SU-DHL-6 (cell line): ENCODE measurements at regions not wholly inside any gene's neighbourhood (a gene's known extent, or its start where the extent isn't known, plus 50 kb on each side); places are given as distances from the start of the nearest gene placed in this dataset.
A peak's percentile ranks its signal among the peaks of the same experiment; 100 is the strongest.
"Not testable (repeated sequence)": the region's sequence is repeated elsewhere in the genome, so short reads cannot be mapped to it uniquely, and the experiment has no call there.

Source experiments
- H2AFZ ChIP-seq: fragments of 200-600 bp; sonication (generic); 2 replicates; pipeline ENCODE4 v1.6.1; 2014; ENCODE audit warnings: low read depth, mild to moderate bottlenecking, moderate library complexity, mixed read lengths, antibody characterized with exemption, low read length; ENCODE audit not compliant: severe bottlenecking
- H3F3A ChIP-seq: fragments of 200-600 bp; shearing (Covaris generic); 2 replicates; pipeline ENCODE4 v1.6.0; 2016; ENCODE audit warnings: antibody characterized with exemption, mild to moderate bottlenecking; ENCODE audit not compliant: insufficient read depth
- H3K27ac ChIP-seq: fragments of 200-600 bp; sonication (generic); 2 replicates; pipeline ENCODE4 v1.5.1; 2016; ENCODE audit warnings: low read depth, mild to moderate bottlenecking, low read length, moderate library complexity, mixed read lengths
- H3K27me3 ChIP-seq: fragments of 200-600 bp; sonication (generic), shearing (Covaris generic); 2 replicates; pipeline ENCODE4 v1.6.0; 2014; ENCODE audit warnings: mild to moderate bottlenecking, low read length
- H3K36me3 ChIP-seq: fragments of 200-600 bp; sonication (generic); 2 replicates; pipeline ENCODE4 v1.6.1; 2014; ENCODE audit warnings: mild to moderate bottlenecking, low read length, mixed read lengths
- H3K4me2 ChIP-seq: fragments of 300-600, 200-600 bp; shearing (Covaris generic), sonication (generic); 2 replicates; pipeline ENCODE4 v1.6.0; 2014; ENCODE audit warnings: low read length, low read depth, mild to moderate bottlenecking; ENCODE audit not compliant: poor library complexity, severe bottlenecking
- H3K4me3 ChIP-seq: fragments of 200-600 bp; sonication (generic); 2 replicates; pipeline ENCODE4 v1.5.1; 2014; ENCODE audit warnings: antibody characterized with exemption, low read length, mild to moderate bottlenecking, mixed read lengths; ENCODE audit not compliant: insufficient read depth, poor library complexity, severe bottlenecking
- H3K79me2 ChIP-seq: fragments of 200-600 bp; sonication (generic); 2 replicates; pipeline ENCODE4 v1.6.1; 2014; ENCODE audit warnings: mild to moderate bottlenecking, low read length, moderate library complexity; ENCODE audit not compliant: insufficient read depth
- H3K9ac ChIP-seq: fragments of 200-600 bp; sonication (generic); 2 replicates; pipeline ENCODE4 v1.7.0; 2014; ENCODE audit warnings: mild to moderate bottlenecking, low read length
- H3K9me2 ChIP-seq: fragments of 200-600 bp; sonication (generic); replicated peaks from 2 replicates; pipeline ENCODE4 v1.6.1; 2014; ENCODE audit warnings: low read length; ENCODE audit not compliant: insufficient read depth
- H3K9me3 ChIP-seq: fragments of 200-600 bp; sonication (generic); 2 replicates; pipeline ENCODE4 v1.6.1; 2014; ENCODE audit warnings: low read length, mixed read lengths; ENCODE audit not compliant: insufficient read depth
- H4K20me1 ChIP-seq: fragments of 200-600 bp; sonication (generic); 2 replicates; pipeline ENCODE4 v1.6.1; 2014; ENCODE audit warnings: low read depth, mild to moderate bottlenecking, antibody characterized with exemption, low read length, moderate library complexity, mixed read lengths
- EZH2phosphoT487 ChIP-seq: fragments of 200-600 bp; sonication (generic), shearing (Covaris generic); conservative IDR thresholded peaks from 2 replicates; pipeline ENCODE4 v1.6.1; 2018; ENCODE audit warnings: mild to moderate bottlenecking, antibody characterized with exemption, low read length, moderate library complexity, mixed read lengths
- TF ChIP-seq, protein P1 (sequence below): fragments of 200-600 bp; sonication (generic); IDR thresholded peaks from one replicate; pipeline ENCODE4 v1.5.1; 2017; ENCODE audit warnings: antibody characterized with exemption, mild to moderate bottlenecking, low read length, moderate library complexity; ENCODE audit not compliant: insufficient read depth, poor library complexity, severe bottlenecking

DNA sequence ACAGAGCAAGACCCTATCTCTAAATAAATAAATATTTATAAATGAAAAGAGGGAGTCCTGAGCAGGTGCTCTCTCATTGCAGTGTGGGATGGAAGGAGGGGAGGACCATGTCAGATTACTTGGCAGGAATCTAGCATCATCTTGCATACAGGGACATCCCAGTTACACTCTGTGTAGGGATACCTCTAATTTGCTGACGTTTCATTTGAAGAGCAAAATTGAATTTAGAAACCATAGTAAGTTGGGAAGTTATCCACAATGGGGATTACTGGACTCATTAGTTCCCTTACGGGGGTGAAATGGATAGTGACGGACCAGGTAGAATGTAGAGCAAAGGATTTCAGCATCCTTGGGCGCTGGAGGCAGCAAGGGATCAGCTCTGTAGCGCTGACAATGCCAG is 52.1 kb downstream of the ARHGEF18 start:
- Histone ChIP-seq H3K27me3 (no peaks in the 10 kb centered on the region), H3K9me3 (no peaks in the 10 kb centered on the region), H2AFZ (no peak overlapping the region), H3K9ac (no peak overlapping the region), H3F3A (0 out of 2 replicates have a peak, but pooled peaks cover 8% of the 10 kb centered on the region), H3K4me2 (no peak overlapping the region), H3K9me2 (no peaks in the 10 kb centered on the region), H3K4me3 (no peak overlapping the region), H3K79me2 (peaks cover 98% of the 10 kb centered on the region), H4K20me1 (no peaks in the 10 kb centered on the region), H3K36me3 (peaks cover 16% of the 10 kb centered on the region; the same call in 1 of the 2 replicates), H3K27ac (no peak overlapping the region)
- no peak for TF ChIP-seq EZH2phosphoT487
- TF ChIP-seq, protein P1, sequence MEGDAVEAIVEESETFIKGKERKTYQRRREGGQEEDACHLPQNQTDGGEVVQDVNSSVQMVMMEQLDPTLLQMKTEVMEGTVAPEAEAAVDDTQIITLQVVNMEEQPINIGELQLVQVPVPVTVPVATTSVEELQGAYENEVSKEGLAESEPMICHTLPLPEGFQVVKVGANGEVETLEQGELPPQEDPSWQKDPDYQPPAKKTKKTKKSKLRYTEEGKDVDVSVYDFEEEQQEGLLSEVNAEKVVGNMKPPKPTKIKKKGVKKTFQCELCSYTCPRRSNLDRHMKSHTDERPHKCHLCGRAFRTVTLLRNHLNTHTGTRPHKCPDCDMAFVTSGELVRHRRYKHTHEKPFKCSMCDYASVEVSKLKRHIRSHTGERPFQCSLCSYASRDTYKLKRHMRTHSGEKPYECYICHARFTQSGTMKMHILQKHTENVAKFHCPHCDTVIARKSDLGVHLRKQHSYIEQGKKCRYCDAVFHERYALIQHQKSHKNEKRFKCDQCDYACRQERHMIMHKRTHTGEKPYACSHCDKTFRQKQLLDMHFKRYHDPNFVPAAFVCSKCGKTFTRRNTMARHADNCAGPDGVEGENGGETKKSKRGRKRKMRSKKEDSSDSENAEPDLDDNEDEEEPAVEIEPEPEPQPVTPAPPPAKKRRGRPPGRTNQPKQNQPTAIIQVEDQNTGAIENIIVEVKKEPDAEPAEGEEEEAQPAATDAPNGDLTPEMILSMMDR: no peak

DNA sequence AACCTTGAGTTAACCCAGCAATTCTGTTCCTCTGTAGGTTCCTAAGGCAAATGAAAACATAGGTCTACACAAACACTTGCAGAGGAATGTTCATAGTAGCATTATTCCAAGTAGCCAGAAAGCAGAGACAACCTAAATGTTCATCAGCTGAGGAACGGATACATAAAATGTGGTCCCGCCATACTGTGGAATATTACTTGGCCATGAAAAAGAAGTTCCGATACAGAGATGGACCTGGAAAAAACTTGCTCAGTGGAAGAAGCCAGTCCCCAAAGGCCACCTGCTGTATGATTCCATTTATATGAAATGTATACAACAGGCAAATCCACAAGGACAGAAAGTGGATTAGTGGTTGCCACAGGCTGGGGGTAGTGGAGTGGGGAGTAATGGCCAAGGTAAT is 53.0 kb downstream of the ARHGEF18 start:
- Histone ChIP-seq H3K4me2 (no peak overlapping the region), H3K4me3 (no peak overlapping the region), H2AFZ (no peak overlapping the region), H4K20me1 (no peaks in the 10 kb centered on the region), H3K9ac (no peak overlapping the region), H3K9me2 (no peaks in the 10 kb centered on the region), H3K9me3 (no peaks in the 10 kb centered on the region), H3K36me3 (peaks cover 16% of the 10 kb centered on the region; the same call in 1 of the 2 replicates), H3F3A (0 out of 2 replicates have a peak, but pooled peaks cover 8% of the 10 kb centered on the region), H3K27ac (no peak overlapping the region), H3K79me2 (peaks cover 98% of the 10 kb centered on the region), H3K27me3 (no peaks in the 10 kb centered on the region)
- TF ChIP-seq, protein P1: no peak
- TF ChIP-seq EZH2phosphoT487: no peak

DNA sequence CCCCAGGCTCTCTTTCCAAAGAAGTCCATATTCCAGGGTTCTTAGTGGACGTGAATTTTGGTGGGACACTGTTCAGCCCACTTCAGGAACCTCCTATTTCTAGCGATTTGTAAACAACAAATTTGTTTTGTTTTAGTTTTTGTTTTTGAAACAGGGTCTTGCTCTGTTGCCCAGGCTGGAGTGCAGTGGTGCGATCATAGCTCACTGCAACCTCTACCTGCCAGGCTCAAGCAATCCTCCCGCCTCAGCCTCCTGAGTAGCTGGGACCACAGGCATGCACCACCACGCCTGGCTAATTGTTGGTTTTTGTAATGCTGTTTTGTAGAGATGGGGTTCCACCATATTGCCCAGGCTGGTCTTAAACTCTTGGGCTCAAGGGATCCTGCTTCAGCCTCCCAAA is 56.7 kb downstream of the ARHGEF18 start:
- not testable (repeated sequence) for H2AFZ ChIP-seq, H3K4me2 ChIP-seq, H3K27me3 ChIP-seq, H3K4me3 ChIP-seq, H4K20me1 ChIP-seq, H3K27ac ChIP-seq, H3K9me2 ChIP-seq, H3K9ac ChIP-seq, H3F3A ChIP-seq, H3K9me3 ChIP-seq
- Histone ChIP-seq H3K79me2 (peaks cover 78% of the 10 kb centered on the region), H3K36me3 (peaks cover 10% of the 10 kb centered on the region; the same call in 1 of the 2 replicates)

- Histone ChIP-seq H3K27ac (peak overlapping the region; percentile 56), H3K9ac (no peak overlapping the region), H3K27me3 (no peaks in the 10 kb centered on the region), H2AFZ (no peak overlapping the region), H3K9me3 (no peaks in the 10 kb centered on the region), H3F3A (0 out of 2 replicates have a peak, but pooled peaks cover 3% of the 10 kb centered on the region), H3K4me2 (no peak overlapping the region), H3K36me3 (no peaks in the 10 kb centered on the region), H3K79me2 (peaks cover 71% of the 10 kb centered on the region), H3K9me2 (no peaks in the 10 kb centered on the region), H4K20me1 (no peaks in the 10 kb centered on the region), H3K4me3 (no peak overlapping the region)
- TF ChIP-seq, protein P1: no peak
- no peak for TF ChIP-seq EZH2phosphoT487
Observed at GRCh38 chr19:7408251-7408650, 59.5 kb downstream of the ARHGEF18 start.
